GM23248 (cell line): ENCODE measurements at regions not wholly inside any gene's neighbourhood (a gene's known extent, or its start where the extent isn't known, plus 50 kb on each side); places are given as distances from the start of the nearest gene placed in this dataset.
"Not testable (repeated sequence)": the region's sequence is repeated elsewhere in the genome, so short reads cannot be mapped to it uniquely, and the experiment has no call there.

ENCODE experiments used
- EZH2 ChIP-seq: fragments of 200-600 bp; sonication (generic); IDR thresholded peaks from 2 replicates; pipeline ENCODE4 v1.6.1; 2018; ENCODE audit warnings: antibody characterized with exemption, mild to moderate bottlenecking; ENCODE audit not compliant: insufficient read depth, poor library complexity, severe bottlenecking
- EZH2phosphoT487 ChIP-seq: fragments of 200-600 bp; sonication (generic); IDR thresholded peaks from 2 replicates; pipeline ENCODE4 v1.6.1; 2018; ENCODE audit warnings: antibody characterized with exemption, moderate library complexity, mild to moderate bottlenecking, low read depth; ENCODE audit not compliant: insufficient read depth

- TF ChIP-seq EZH2, EZH2phosphoT487: not testable (repeated sequence)
Measured at GRCh38 chrX:113784754-113785153, 799.1 kb upstream of the HTR2C start.
